BE2C (cell line): ENCODE measurements at regions not wholly inside any gene's neighbourhood (a gene's known extent, or its start where the extent isn't known, plus 50 kb on each side); places are given as distances from the start of the nearest gene placed in this dataset.

Experiments
- DNase-seq: peaks from one replicate; pipeline ENCODE4 v3.0.0-alpha.2; 2020
- H3K27me3 ChIP-seq: fragments of 250-450 bp; sonication (Bioruptor Pico); 2 replicates; pipeline ENCODE4 v1.5.1; 2020; ENCODE audit warnings: mild to moderate bottlenecking
- H3K36me3 ChIP-seq: fragments of 250-450 bp; sonication (Bioruptor Pico); 2 replicates; pipeline ENCODE4 v1.5.1; 2020; ENCODE audit warnings: mild to moderate bottlenecking
- H3K4me1 ChIP-seq: fragments of 250-450 bp; sonication (Bioruptor Pico); 2 replicates; pipeline ENCODE4 v1.5.1; 2020
- H3K4me3 ChIP-seq: 2 replicates; pipeline ENCODE4 v1.5.1; 2011; ENCODE audit warnings: low read depth, low read length
- H3K9me3 ChIP-seq: fragments of 250-450 bp; sonication (Bioruptor Pico); 2 replicates; pipeline ENCODE4 v1.5.1; 2020
- CTCF ChIP-seq: IDR thresholded peaks from 2 replicates; pipeline ENCODE4 v1.5.1; 2012; ENCODE audit warnings: mild to moderate bottlenecking, low read depth, low read length

- Histone ChIP-seq H3K9me3 (no peaks in the 10 kb centered on the region), H3K4me3 (no peak overlapping the region), H3K36me3 (no peaks in the 10 kb centered on the region), H3K27me3 (no peaks in the 10 kb centered on the region), H3K4me1 (no peaks in the 10 kb centered on the region)
- DNase-seq: no peak
- TF ChIP-seq CTCF: no peak
Observed at GRCh38 chr10:36492590-36493515, 632.5 kb upstream of the ANKRD30A start.

- H3K9me3 ChIP-seq: no peaks in the 10 kb centered on the region
- no peak for DNase-seq
Observed at GRCh38 chr10:36491926-36492325, 633.5 kb upstream of the ANKRD30A start.

GRCh38 chr10:36489611-36490228 lies 635.7 kb upstream of the ANKRD30A start:
- H3K4me1 ChIP-seq: no peaks in the 10 kb centered on the region
- no peak overlapping the region for H3K4me3 ChIP-seq
- H3K9me3 ChIP-seq: no peaks in the 10 kb centered on the region
- no peaks in the 10 kb centered on the region for H3K36me3 ChIP-seq
- DNase-seq: no peak
- no peak for TF ChIP-seq CTCF
- H3K27me3 ChIP-seq: no peaks in the 10 kb centered on the region

More at GRCh38 chr10:36491926-36492325, 633.5 kb upstream of the ANKRD30A start:
- Histone ChIP-seq H3K4me1 (no peaks in the 10 kb centered on the region), H3K4me3 (no peak overlapping the region), H3K27me3 (no peaks in the 10 kb centered on the region), H3K36me3 (no peaks in the 10 kb centered on the region)
- no peak for TF ChIP-seq CTCF

GRCh38 chr10:36489181-36489580 lies 636.2 kb upstream of the ANKRD30A start:
- no peak for DNase-seq
- TF ChIP-seq CTCF: no peak
- H3K4me3 ChIP-seq: no peak overlapping the region
- H3K9me3 ChIP-seq: no peaks in the 10 kb centered on the region
- no peaks in the 10 kb centered on the region for H3K36me3 ChIP-seq
- no peaks in the 10 kb centered on the region for H3K27me3 ChIP-seq
- no peaks in the 10 kb centered on the region for H3K4me1 ChIP-seq

GRCh38 chr10:36488579-36488978 lies 636.8 kb upstream of the ANKRD30A start:
- Histone ChIP-seq H3K4me1 (no peaks in the 10 kb centered on the region), H3K9me3 (no peaks in the 10 kb centered on the region), H3K36me3 (no peaks in the 10 kb centered on the region), H3K4me3 (no peak overlapping the region), H3K27me3 (no peaks in the 10 kb centered on the region)
- TF ChIP-seq CTCF: no peak
- DNase-seq: no peak

- TF ChIP-seq CTCF: no peak
Observed at GRCh38 chr10:36479073-36479472, 646.3 kb upstream of the ANKRD30A start.

More at GRCh38 chr10:36479073-36479472, 646.3 kb upstream of the ANKRD30A start:
- no peak for DNase-seq
- Histone ChIP-seq H3K36me3 (no peaks in the 10 kb centered on the region), H3K4me1 (no peaks in the 10 kb centered on the region), H3K9me3 (no peaks in the 10 kb centered on the region), H3K27me3 (no peaks in the 10 kb centered on the region), H3K4me3 (no peak overlapping the region)
